HCT116 (cell line): ENCODE measurements at regions not wholly inside any gene's neighbourhood (a gene's known extent, or its start where the extent isn't known, plus 50 kb on each side); places are given as distances from the start of the nearest gene placed in this dataset.

Experiments
- ATAC-seq: fragments of 200-7000 bp; cut with Tn5 transposase; 2 replicates; pipeline ENCODE4 v1.9.1; 2020; ENCODE audit warnings: mild to moderate bottlenecking, moderate library complexity
- BruUV-seq: library from RNA; stranded (reverse); fragments of 400-500 nt; replicated peaks from 2 replicates; lab custom pipeline; 2021; lab: Mats Ljungman, UMichigan
- CTCF ChIA-PET: fragments of 300-600 bp; sonication (Branson Sonifier 250); formaldehyde crosslinking; loops from one replicate; lab custom pipeline; 2021; ENCODE audit warnings: antibody characterized with exemption; lab: Charles Lee
- POLR2A ChIA-PET: fragments of 300-600, 350-600 bp; sonication (Branson Sonifier 250); formaldehyde crosslinking; loops from one replicate; lab custom pipeline; 2021; ENCODE audit warnings: antibody characterized with exemption; lab: Charles Lee
- RAD21 ChIA-PET, 2 experiments: fragments of 300-600 bp; sonication (Branson Sonifier 250); formaldehyde crosslinking; loops; one replicate each; lab custom pipeline; 2023; ENCODE audit warnings: low total read pairs in 2 of 2; ENCODE audit not compliant: uncharacterized antibody in 2 of 2, unreplicated experiment in 2 of 2, low non-redundant PET in 1 of 2; lab: Charles Lee
- DNase-seq: peaks from one replicate; pipeline ENCODE4 v3.0.0-alpha.2; 2010; ENCODE audit warnings: low read depth, low spot score
- H2AFZ ChIP-seq: fragments of 200-600 bp; shearing (Covaris generic), sonication (generic); 2 replicates; pipeline ENCODE4 v1.6.1; 2017; ENCODE audit warnings: low read depth, mixed run types, mixed read lengths, antibody characterized with exemption, low read length; ENCODE audit not compliant: poor library complexity, severe bottlenecking
- H3K27ac ChIP-seq: 2 replicates; pipeline ENCODE4 v1.5.1; 2012; ENCODE audit warnings: low read depth, low read length
- H3K27me3 ChIP-seq: fragments of 200-600 bp; sonication (generic); 2 replicates; pipeline ENCODE4 v1.6.1; 2016; ENCODE audit warnings: mixed run types, low read length, mixed read lengths; ENCODE audit not compliant: insufficient read depth
- H3K36me3 ChIP-seq, 2 experiments: fragments of 200-500 bp in 1 of 2; fragments of 200-600 bp in 1 of 2; sonication (Bioruptor generic) in 1 of 2; sonication (generic) in 1 of 2; 2 replicates each; pipeline versions ENCODE4 v1.5.1 to v1.6.1; 2014 to 2016; ENCODE audit warnings: low read length in 2 of 2, inconsistent platforms in 1 of 2, mixed read lengths in 1 of 2, mixed run types in 1 of 2; ENCODE audit not compliant: insufficient read depth in 2 of 2, control insufficient read depth in 1 of 2
- H3K4me1 ChIP-seq, 2 experiments: fragments of 200-600 bp in 1 of 2; sonication (generic) in 1 of 2; 2 replicates each; pipeline versions ENCODE4 v1.5.1 to v1.6.1; 2012 to 2017; ENCODE audit warnings: low read length in 2 of 2, inconsistent platforms in 1 of 2, mild to moderate bottlenecking in 1 of 2, mixed read lengths in 1 of 2, mixed run types in 1 of 2, moderate library complexity in 1 of 2; ENCODE audit not compliant: insufficient read depth in 2 of 2, control insufficient read depth in 1 of 2
- H3K4me2 ChIP-seq: fragments of 200-600 bp; sonication (generic); 2 replicates; pipeline ENCODE4 v1.6.1; 2017; ENCODE audit warnings: mixed run types, low read length, mixed read lengths
- H3K4me3 ChIP-seq, 2 experiments: fragments of 200-600 bp in 1 of 2; sonication (generic) in 1 of 2; replicated peaks in 1 of 2; 2 replicates each; pipeline ENCODE4 v1.5.1; 2011 to 2016; ENCODE audit warnings: low read length in 2 of 2, control low read depth in 1 of 2, low read depth in 1 of 2, mild to moderate bottlenecking in 1 of 2, mixed read lengths in 1 of 2, mixed run types in 1 of 2
- H3K79me2 ChIP-seq: fragments of 200-600 bp; sonication (generic); 2 replicates; pipeline ENCODE4 v1.6.1; 2017; ENCODE audit warnings: mild to moderate bottlenecking, mixed run types, low read length, moderate library complexity, mixed read lengths; ENCODE audit not compliant: insufficient read depth
- H3K9ac ChIP-seq: fragments of 200-600 bp; sonication (generic); 2 replicates; pipeline ENCODE4 v1.6.1; 2016; ENCODE audit warnings: low read length, mixed read lengths
- H3K9me2 ChIP-seq: fragments of 200-600 bp; sonication (generic), shearing (Covaris generic); 2 replicates; pipeline ENCODE4 v1.6.1; 2017; ENCODE audit warnings: mixed run types, mild to moderate bottlenecking, moderate library complexity; ENCODE audit not compliant: insufficient read depth
- H3K9me3 ChIP-seq, 2 experiments: fragments of 200-500 bp in 1 of 2; fragments of 200-600 bp in 1 of 2; sonication (Bioruptor generic) in 1 of 2; sonication (generic) in 1 of 2; 2 replicates each; pipeline ENCODE4 v1.6.1; 2014 to 2017; ENCODE audit warnings: low read length in 2 of 2, mixed read lengths in 2 of 2, inconsistent platforms in 1 of 2, low read depth in 1 of 2, mild to moderate bottlenecking in 1 of 2, mixed run types in 1 of 2, moderate library complexity in 1 of 2; ENCODE audit not compliant: control insufficient read depth in 1 of 2, insufficient read depth in 1 of 2
- H4K20me1 ChIP-seq: fragments of 200-600 bp; sonication (generic), shearing (Covaris generic); 2 replicates; pipeline ENCODE4 v1.6.1; 2017; ENCODE audit warnings: mixed run types, mild to moderate bottlenecking, moderate library complexity; ENCODE audit not compliant: insufficient read depth
- CBX3 ChIP-seq: IDR thresholded peaks from 2 replicates; pipeline ENCODE4 v1.6.1; 2012; ENCODE audit warnings: low read depth
- CEBPB ChIP-seq: IDR thresholded peaks from 2 replicates; pipeline ENCODE4 v1.6.1; 2012; ENCODE audit warnings: low read depth
- ELF1 ChIP-seq: IDR thresholded peaks from 2 replicates; pipeline ENCODE4 v1.6.1; 2012; ENCODE audit warnings: low read depth, borderline replicate concordance
- EZH2phosphoT487 ChIP-seq: fragments of 200-600 bp; IDR thresholded peaks from 2 replicates; pipeline ENCODE4 v1.6.1; 2018; ENCODE audit warnings: antibody characterized with exemption, borderline replicate concordance
- POLR2AphosphoS5 ChIP-seq: IDR thresholded peaks from 2 replicates; pipeline ENCODE4 v1.6.1; 2011; ENCODE audit warnings: mild to moderate bottlenecking, low read depth, low read length, moderate library complexity
- RAD21 ChIP-seq: IDR thresholded peaks from 2 replicates; pipeline ENCODE4 v1.6.1; 2012; ENCODE audit warnings: low read depth, mild to moderate bottlenecking
- SRF ChIP-seq: IDR thresholded peaks from 2 replicates; pipeline ENCODE4 v1.6.1; 2012; ENCODE audit warnings: low read depth
- TCF7L2 ChIP-seq: IDR thresholded peaks from 2 replicates; pipeline ENCODE4 v1.7.0; 2011; ENCODE audit warnings: borderline replicate concordance, inconsistent platforms; ENCODE audit not compliant: insufficient read depth, insufficient read length; ENCODE audit errors: extremely low read depth
- ZBTB33 ChIP-seq: IDR thresholded peaks from 2 replicates; pipeline ENCODE4 v1.6.1; 2011; ENCODE audit warnings: mild to moderate bottlenecking, low read length, moderate library complexity; ENCODE audit not compliant: insufficient replicate concordance; ENCODE audit errors: extremely low read depth
- ZFX ChIP-seq: fragments of 450-650 bp; IDR thresholded peaks from 2 replicates; pipeline ENCODE4 v1.6.1; 2017
- intact Hi-C: fragments of 100-400 bp; cut with micrococcal nuclease; formaldehyde crosslinking; loops from 2 replicates; pipeline ENCODE4 v1.10.0; 2022
- TF ChIP-seq, protein P1 (sequence below): IDR thresholded peaks from 2 replicates; pipeline ENCODE4 v1.6.1; 2012; ENCODE audit warnings: low read depth
- TF ChIP-seq, protein P2 (sequence below): IDR thresholded peaks from 2 replicates; pipeline ENCODE4 v1.6.1; 2012
- TF ChIP-seq, protein P3 (sequence below): IDR thresholded peaks from 2 replicates; pipeline ENCODE4 v1.6.1; 2012

- RAD21 ChIA-PET = no interaction called here
- Histone ChIP-seq H4K20me1 (no peaks in the 10 kb centered on the region), H3K36me3 (no peaks in the 10 kb centered on the region), H3K79me2 (no peaks in the 10 kb centered on the region), H3K4me1 (no peaks in the 10 kb centered on the region), H3K27me3 (no peaks in the 10 kb centered on the region), H3K9ac (no peak overlapping the region), H3K9me3 (no peaks in the 10 kb centered on the region), H3K4me3 (no peak overlapping the region), H3K9me2 (no peaks in the 10 kb centered on the region), H2AFZ (no peak overlapping the region), H3K4me2 (no peak overlapping the region), H3K27ac (no peak overlapping the region)
- CTCF ChIA-PET = no interaction called here
- intact Hi-C loops = no loop called here
- no TSS peak for BruUV-seq
- ATAC-seq (no peak), DNase-seq (no peak)
- POLR2A ChIA-PET = no interaction called here
- TF ChIP-seq ZFX = no peak
- TF ChIP-seq, protein P1, sequence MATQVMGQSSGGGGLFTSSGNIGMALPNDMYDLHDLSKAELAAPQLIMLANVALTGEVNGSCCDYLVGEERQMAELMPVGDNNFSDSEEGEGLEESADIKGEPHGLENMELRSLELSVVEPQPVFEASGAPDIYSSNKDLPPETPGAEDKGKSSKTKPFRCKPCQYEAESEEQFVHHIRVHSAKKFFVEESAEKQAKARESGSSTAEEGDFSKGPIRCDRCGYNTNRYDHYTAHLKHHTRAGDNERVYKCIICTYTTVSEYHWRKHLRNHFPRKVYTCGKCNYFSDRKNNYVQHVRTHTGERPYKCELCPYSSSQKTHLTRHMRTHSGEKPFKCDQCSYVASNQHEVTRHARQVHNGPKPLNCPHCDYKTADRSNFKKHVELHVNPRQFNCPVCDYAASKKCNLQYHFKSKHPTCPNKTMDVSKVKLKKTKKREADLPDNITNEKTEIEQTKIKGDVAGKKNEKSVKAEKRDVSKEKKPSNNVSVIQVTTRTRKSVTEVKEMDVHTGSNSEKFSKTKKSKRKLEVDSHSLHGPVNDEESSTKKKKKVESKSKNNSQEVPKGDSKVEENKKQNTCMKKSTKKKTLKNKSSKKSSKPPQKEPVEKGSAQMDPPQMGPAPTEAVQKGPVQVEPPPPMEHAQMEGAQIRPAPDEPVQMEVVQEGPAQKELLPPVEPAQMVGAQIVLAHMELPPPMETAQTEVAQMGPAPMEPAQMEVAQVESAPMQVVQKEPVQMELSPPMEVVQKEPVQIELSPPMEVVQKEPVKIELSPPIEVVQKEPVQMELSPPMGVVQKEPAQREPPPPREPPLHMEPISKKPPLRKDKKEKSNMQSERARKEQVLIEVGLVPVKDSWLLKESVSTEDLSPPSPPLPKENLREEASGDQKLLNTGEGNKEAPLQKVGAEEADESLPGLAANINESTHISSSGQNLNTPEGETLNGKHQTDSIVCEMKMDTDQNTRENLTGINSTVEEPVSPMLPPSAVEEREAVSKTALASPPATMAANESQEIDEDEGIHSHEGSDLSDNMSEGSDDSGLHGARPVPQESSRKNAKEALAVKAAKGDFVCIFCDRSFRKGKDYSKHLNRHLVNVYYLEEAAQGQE = no peak
- TF ChIP-seq RAD21 = no peak
- TF ChIP-seq ELF1 = no peak
- no peak for TF ChIP-seq POLR2AphosphoS5
- TF ChIP-seq, protein P2, sequence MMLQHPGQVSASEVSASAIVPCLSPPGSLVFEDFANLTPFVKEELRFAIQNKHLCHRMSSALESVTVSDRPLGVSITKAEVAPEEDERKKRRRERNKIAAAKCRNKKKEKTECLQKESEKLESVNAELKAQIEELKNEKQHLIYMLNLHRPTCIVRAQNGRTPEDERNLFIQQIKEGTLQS = no peak
- TF ChIP-seq EZH2phosphoT487 = no peak
- TF ChIP-seq, protein P3, sequence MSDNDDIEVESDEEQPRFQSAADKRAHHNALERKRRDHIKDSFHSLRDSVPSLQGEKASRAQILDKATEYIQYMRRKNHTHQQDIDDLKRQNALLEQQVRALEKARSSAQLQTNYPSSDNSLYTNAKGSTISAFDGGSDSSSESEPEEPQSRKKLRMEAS = no peak
- TF ChIP-seq CEBPB = no peak
- no peak for TF ChIP-seq SRF
- TF ChIP-seq TCF7L2 = no peak
- no peak for TF ChIP-seq ZBTB33
- TF ChIP-seq CBX3 = no peak
These were observed 621.3 kb downstream of the ANKRD7 start for GRCh38 chr7:118845791-118846190.
